GM18907 (cell line): ENCODE measurements at regions not wholly inside any gene's neighbourhood (a gene's known extent, or its start where the extent isn't known, plus 50 kb on each side); places are given as distances from the start of the nearest gene placed in this dataset.

Source experiments
- ATAC-seq: cut with Tn5 transposase; IDR thresholded peaks from one replicate; pipeline ENCODE4 v1.9.1; 2021; ENCODE audit warnings: mild to moderate bottlenecking, moderate library complexity; ENCODE audit not compliant: unreplicated experiment

- no peak for ATAC-seq
These were observed 96.2 kb upstream of the ROBO2 start for GRCh38 chr3:76943671-76944070.

DNA sequence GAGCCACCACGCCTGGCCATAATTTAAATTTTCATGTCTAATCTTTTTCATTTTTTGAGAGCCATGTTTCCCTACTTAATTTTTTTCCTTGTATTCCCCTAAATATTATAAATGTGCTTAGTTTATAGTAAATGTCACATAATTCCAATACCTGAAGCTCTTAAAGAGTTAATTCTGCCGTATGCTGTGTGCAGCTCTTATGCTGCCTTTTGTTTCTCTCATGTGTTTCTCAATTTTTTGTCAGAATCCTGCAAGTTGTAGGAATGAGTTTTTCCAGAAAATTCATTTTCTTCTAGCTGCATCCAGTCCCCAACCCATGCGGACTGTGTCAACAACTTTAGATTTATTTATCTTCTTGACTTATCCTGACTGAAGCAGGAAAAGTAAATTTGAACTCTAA, 90.9 kb upstream of the ROBO2 start:
- ATAC-seq, result no peak

GRCh38 chr3:76949462-76949861, 90.4 kb upstream of the ROBO2 start:
- ATAC-seq, result no peak

DNA sequence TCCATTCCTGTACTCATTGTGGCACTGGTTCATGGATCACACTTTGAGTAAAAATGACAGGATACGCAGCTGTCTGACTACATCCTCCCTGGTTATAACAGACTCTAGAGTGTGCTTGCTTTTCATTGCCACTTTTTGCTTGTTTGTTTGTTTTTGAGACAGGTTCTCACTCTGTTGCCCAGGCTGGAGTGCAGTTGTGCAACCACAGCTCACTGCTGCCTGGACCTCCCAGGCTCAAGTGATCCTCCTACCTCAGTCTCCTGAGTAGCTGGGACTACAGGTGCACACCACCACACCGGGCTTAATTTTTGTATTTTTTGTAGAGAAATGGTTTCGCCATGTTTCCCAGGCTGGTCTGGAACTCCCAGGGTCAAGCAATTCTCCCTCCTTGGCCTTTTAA, 89.3 kb upstream of the ROBO2 start:
- ATAC-seq, result no peak

DNA sequence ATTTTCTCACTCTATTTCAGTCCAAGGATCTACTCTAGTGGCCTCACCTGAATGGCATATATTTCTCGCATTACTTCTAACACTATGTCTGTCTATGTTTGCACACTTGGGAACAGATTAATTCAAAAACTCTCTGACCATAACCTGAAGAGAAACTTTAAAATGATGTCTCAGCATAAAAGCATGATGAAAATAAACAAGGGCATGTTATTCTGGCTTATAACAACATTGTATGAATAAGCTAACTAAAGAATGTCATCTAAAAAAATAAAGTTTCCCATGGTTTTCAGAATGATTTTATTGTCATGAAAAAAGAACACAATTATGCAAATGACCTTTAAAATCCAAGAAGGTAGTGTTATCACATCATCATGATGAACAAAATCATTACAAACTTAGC, 85.5 kb upstream of the ROBO2 start:
- ATAC-seq, result no peak

- no peak for ATAC-seq
These were observed 81.6 kb upstream of the ROBO2 start for GRCh38 chr3:76958274-76958673.

DNA sequence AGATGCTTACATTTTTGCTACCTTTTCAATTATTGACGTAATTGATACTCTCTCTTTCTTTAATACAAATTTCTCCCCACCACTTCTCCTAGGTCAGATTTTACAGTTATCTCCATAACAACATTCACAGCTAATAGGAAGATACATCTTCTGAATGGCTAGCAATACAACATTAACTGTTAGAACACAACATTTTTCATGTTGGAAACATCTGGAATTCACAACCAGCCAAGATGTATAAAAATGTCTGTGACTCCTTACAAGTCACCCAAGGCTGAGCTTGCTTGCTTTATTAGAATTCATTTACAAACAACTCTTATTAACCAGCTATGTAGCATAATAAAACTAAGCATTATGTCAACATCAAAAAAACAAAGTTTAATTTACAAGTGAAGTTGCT, 81.0 kb upstream of the ROBO2 start:
- no peak for ATAC-seq

- no peak for ATAC-seq
These were observed 78.6 kb upstream of the ROBO2 start for GRCh38 chr3:76961284-76961683.

- no peak for ATAC-seq
These were observed 74.7 kb upstream of the ROBO2 start for GRCh38 chr3:76965122-76965725.

GRCh38 chr3:76969471-76969870, 70.4 kb upstream of the ROBO2 start:
- no peak for ATAC-seq

- no peak for ATAC-seq
These were observed 69.8 kb upstream of the ROBO2 start for GRCh38 chr3:76969996-76970615.

- no peak for ATAC-seq
These were observed 67.1 kb upstream of the ROBO2 start for GRCh38 chr3:76972624-76973296.

DNA sequence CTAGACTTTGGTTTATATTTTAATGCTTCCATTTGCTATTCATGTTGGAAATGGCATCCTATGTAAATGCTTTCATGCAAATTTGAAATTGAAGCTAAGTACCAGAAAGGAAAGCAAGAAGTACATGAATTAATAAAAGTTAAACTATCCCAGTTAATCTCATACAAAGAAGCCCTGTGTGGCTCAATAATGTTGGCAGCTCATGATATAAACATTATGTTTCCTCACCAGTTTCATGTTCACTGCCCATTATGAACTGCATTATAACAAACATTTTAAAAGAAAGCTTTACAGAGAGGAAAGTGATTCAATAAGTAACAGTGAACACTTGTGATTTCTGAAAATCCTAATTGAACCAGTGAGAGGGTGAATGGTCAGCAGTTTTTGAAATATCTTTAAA, 62.9 kb upstream of the ROBO2 start:
- ATAC-seq, result no peak

GRCh38 chr3:76985645-76986044, 54.3 kb upstream of the ROBO2 start:
- no peak for ATAC-seq

- ATAC-seq, result no peak
These were observed 52.9 kb upstream of the ROBO2 start for GRCh38 chr3:76986876-76987474.
